ENCODE measurements at regions not wholly inside any gene's neighbourhood (a gene's known extent, or its start where the extent isn't known, plus 50 kb on each side); places are given as distances from the start of the nearest gene placed in this dataset.

DNA sequence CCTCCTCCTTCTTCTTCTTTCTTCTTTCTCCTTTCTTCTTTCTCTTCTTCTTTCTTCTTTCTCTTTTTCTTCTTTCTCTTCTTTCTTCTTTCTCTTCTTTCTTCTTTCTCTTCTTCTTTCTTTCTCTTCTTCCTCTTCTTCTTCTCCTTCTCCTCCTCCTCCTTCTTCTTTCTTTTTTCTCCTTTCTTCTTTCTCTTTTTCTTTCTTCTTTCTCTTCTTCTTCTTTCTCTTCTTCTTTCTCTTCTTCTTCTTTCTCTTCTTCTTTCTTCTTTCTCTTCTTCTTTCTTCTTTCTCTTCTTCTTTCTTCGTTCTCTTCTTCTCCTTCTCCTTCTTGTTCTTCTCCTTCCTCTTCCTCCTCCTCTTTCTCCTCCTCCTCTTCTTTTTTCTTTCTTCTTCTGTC, 1230.7 kb upstream of the USP15 start:
- TF ChIP-seq POLR2A (IDR thresholded peaks at IDR 0.05): no peak
- TF ChIP-seq, protein P1, sequence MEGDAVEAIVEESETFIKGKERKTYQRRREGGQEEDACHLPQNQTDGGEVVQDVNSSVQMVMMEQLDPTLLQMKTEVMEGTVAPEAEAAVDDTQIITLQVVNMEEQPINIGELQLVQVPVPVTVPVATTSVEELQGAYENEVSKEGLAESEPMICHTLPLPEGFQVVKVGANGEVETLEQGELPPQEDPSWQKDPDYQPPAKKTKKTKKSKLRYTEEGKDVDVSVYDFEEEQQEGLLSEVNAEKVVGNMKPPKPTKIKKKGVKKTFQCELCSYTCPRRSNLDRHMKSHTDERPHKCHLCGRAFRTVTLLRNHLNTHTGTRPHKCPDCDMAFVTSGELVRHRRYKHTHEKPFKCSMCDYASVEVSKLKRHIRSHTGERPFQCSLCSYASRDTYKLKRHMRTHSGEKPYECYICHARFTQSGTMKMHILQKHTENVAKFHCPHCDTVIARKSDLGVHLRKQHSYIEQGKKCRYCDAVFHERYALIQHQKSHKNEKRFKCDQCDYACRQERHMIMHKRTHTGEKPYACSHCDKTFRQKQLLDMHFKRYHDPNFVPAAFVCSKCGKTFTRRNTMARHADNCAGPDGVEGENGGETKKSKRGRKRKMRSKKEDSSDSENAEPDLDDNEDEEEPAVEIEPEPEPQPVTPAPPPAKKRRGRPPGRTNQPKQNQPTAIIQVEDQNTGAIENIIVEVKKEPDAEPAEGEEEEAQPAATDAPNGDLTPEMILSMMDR (IDR thresholded peaks at IDR 0.05): no peak

Data from right lobe of liver (tissue), 4 donors.